GF-D8 (cell line): ENCODE measurements at regions not wholly inside any gene's neighbourhood (a gene's known extent, or its start where the extent isn't known, plus 50 kb on each side); places are given as distances from the start of the nearest gene placed in this dataset.

ENCODE experiments used
- DNase-seq: peaks from one replicate; lab custom pipeline; 2025; lab: John Stamatoyannopoulos, UW

DNA sequence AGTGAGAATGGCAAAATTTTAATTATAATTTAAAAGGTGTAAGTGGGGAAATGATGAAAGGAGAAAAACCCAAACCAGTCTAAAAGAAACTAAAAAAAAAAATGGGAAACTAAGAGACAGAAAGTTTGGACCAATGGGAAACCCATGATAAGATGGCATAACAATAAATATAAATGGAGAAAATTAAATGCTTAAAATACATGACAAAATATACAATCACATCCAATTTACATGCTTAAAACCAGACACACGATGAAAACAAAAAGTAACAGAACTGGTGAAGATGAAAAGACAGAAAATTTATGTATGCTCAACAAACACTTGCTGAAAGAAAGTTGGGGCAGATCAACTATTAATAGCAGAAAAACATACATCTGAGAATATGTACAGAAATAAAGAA, 1471.1 kb downstream of the TBC1D22A start:
- DNase-seq = no peak

GRCh38 chr22:48228468-48228867, 1466.0 kb downstream of the TBC1D22A start:
- no peak for DNase-seq

- DNase-seq = no peak
Observed at GRCh38 chr22:48227341-48228018, 1465.0 kb downstream of the TBC1D22A start.

DNA sequence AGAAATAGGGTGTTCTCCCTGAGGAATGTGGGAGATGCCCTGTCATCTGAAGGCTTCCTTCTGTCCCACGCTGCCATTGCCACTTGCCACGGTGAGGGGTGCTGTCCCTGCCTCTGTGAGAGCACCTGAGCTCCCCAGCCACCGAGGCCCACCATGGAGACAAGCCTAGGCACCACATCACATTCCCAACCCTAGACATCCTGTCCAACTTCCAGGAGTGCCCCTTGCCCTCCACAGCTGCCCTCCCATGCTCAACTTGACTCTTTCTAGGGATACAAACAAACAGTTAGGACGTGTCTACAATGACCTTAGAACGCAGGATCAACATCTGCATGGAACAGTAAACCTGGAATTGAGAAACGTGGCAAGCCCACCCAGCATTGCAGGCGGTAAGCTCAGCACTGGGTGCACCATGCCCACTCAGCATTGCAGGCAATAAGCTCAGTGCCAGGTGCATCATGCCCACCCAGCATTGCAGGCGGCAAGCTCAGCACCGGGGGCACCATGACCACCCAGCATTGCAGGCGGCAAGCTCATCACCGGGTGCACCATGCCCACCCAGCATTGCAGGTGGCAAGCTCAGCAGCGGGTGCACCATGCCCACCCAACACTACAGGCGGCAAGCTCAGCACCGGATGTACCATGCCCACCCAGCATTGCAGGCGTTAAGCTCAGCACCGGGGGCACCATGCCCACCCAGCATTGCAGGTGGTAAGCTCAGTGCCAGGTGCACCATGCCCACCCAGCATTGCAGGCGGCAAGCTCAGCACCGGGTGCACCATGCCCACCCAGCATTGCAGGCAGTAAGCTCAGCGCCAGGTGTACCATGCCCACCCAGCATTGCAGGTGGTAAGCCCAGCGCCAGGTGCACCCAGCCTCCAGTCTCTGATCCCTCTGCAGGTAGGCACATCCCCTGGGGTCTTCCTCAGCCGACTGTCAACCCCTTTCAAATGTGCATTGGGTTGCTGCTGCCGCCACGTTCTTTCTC, 1463.9 kb downstream of the TBC1D22A start:
- no peak for DNase-seq

- no peak for DNase-seq
Observed at GRCh38 chr22:48224332-48224731, 1461.9 kb downstream of the TBC1D22A start.

DNA sequence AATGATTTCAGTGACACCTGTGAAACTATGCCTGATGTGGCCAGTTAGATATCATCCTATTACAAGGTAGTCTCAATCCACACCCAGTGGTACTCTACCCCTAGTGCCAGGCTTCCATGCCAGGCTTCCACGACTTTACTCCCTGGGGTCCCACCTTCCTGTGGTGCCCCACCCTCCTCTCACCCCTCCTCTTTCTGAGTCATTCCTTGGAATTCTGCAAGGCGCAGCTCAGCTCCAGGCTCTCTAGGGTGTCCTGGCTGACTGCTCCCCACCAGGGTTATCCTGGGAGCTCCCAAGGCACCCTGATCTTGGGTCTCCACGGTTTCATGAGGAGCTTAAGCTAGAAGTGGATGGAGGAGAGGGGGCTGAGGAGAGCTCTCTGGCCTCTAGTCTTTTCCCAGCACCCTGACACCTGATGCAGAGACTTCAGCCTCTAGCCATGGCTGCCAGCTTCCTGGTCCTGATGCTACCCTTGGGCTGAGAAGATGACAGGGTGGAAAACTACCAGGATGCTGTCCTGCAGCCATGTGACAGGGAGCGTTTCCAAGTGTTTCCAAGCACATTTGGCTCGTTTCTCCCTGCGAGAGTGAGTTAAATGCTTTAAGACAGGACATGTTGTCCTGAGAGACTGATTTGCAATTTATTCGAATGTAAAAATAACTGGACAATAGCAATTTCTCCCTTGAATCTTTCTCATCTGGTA, 1461.2 kb downstream of the TBC1D22A start:
- DNase-seq = no peak

DNA sequence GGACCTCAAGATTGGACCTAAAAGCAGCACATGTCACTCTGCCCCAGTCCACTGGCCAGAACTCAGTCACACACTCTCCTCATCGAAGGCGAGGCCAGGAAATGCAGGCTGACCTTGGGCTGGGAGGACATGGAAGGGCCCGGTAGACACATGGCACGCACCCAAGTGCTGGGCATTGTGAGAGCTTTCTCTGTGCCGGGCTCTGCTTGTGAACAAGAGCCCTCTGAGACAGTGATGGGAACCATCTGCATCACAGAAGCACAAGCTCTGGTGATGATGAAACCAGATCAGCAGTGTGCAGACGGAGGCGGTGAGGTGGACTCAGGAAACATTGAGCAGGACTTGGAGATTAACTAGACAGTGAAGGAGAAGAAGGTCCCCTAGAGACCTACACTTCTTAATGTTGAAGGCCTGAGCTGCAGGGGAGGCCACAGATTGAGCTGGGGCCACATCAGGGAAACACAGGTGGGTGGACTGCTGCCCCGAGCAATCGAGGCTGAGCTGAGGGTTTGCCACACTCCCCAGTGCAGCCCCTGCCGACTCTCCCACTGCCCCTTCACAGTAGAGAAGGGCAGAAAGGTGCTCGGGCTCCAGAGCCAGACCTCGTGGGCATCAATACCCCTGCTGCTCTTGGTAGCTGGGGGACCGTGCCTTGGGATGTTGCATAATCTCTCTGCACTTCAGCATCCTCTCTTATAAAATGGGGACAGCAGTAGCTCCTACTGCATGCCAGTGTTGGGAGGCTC, 1460.5 kb downstream of the TBC1D22A start:
- no peak for DNase-seq

- no peak for DNase-seq
Observed at GRCh38 chr22:48218889-48219420, 1456.5 kb downstream of the TBC1D22A start.

DNA sequence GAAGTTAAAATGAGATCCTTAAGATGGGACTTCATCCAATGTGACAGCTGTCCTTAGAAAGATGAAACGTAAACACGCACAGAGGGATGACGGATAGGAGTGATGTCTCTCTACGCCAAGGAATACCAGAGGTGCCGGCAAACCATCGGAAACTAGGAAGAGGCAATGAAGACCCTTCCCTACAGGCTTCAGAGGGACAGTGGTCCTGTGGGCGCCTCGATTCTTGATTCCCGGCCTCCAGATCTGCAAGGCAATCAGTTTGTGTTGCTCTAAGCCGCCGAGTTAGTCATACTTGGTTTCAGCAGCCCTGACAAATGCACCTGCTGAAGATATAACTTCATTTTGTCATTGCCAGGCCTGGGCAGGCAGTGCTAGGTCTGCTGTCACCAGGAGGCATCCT, 1455.1 kb downstream of the TBC1D22A start:
- DNase-seq = no peak

DNA sequence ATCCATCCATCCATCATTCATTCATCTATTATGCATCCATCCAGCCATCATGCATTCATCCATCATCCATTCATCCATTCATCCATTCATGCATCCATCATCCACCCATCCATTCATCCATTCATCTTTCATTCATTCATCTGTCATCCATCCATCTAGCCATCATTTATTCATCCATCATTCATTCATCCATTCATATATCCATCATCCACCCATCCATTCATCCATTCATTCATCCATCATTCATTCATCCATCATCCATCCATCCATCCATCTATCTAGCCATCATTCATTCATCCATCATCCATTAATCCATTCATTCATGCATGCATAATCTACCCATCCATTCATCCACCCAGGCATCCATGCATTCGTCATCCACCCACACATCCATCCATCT, 1450.3 kb downstream of the TBC1D22A start:
- DNase-seq = no peak

DNA sequence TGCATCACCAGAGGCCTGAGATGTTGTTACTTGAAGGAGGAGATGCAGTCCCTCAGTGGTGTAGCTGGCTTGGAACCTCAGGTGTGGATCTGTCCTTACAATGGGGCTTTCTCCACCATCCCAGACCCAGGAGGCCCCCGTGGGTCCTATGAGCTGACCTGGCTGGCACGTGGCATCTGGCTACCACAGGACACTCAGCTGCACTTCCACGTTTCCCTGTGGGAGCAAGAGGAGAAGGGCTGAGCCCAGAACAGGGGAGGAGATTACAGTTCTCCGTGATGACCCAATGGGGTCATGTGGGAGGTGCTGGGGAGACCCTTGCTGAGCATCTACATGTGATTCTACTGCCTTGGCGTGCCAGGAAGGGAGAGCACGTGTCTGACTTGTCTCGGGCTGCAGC, 1448.4 kb downstream of the TBC1D22A start:
- no peak for DNase-seq

- no peak for DNase-seq
Observed at GRCh38 chr22:48210198-48210580, 1447.7 kb downstream of the TBC1D22A start.

DNA sequence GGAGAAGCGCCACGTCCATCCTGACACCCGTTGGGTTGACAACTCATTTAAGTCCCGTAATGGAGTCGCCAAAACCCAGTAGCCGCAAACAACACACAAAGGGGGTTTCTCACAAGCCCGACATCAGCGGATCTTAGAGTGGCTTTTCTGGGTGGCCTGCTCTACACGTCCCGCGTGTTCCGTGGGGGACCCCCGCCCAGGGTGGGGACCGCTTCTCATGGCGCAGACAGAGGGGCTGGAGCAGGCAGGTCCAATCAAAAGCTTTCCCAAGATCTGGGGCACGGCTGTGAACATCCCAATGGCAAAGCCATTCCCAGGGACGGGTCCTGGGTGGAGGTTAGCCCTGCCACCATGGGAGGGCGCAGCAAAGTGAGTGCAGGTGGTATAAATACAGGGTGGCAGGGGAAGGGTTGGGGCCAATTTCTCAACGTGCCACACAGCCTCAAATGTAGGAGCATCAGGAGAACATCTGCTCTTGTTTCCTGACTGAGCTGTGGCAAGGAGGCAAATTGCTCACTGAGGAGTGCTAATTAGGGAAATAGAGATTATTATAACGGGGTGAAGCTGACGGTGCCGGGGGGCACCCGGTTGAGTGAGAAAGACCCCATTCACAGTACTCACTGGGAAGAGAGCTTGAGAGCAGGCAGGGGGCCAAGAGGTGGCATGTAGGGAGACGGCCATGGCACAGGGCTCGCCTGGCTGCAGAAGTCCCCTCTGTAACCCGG, 1447.2 kb downstream of the TBC1D22A start:
- DNase-seq = no peak

DNA sequence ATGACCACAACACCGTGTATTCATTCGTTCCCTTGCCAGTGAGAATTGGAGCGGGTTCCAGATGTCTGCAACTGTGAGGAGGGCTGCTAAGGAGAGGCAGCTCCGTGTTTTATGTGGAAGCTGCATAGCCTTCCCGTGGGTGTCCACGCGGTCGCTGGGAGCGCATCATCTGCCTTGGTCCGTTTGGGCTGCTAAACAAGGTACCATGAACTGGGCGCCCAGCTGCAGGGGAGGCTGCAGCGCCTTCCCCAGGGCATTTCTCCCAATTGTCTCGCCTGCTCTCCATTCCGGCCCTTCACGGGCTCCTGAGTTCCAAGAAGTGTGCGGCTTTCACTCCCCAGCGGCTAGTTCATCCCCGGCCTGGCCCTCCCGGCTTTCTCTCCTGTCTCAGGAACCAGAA, 1446.4 kb downstream of the TBC1D22A start:
- DNase-seq = no peak

DNA sequence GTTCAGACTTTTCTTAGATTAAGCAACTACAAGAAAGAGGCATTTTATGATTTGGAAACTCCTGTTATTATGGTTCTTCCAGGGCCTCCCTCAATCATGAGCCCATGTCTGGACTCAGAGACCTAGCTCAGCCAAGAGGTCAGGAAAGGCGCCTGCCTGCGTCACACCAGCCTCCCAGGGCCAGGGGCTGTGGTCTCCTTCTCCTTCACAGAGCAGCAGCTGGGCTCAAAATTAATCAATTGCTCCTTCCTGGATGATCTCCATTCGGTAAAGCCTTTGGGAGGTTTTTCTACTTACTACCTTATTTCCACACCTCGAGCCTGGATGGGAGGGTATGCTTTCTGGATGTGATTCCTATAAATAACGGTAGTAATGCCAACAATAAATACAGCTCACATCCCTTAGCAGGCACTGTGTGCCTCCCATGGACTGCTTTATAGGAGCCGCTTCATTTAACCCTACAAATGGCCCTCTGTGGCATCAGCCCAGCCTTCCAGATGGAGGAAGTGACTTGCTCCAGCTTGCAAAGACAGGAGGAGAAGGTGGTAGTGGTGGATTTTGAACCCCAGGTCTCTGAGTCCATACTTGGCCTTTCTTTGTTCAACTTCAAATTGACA, 1445.6 kb downstream of the TBC1D22A start:
- DNase-seq = no peak

GRCh38 chr22:48205790-48206189, 1443.3 kb downstream of the TBC1D22A start:
- no peak for DNase-seq

- DNase-seq = no peak
Observed at GRCh38 chr22:48205161-48205560, 1442.7 kb downstream of the TBC1D22A start.

- no peak for DNase-seq
Observed at GRCh38 chr22:48204296-48204695, 1441.8 kb downstream of the TBC1D22A start.

GRCh38 chr22:48199667-48200066, 1437.2 kb downstream of the TBC1D22A start:
- no peak for DNase-seq
